Kidney (tissue), 13 donors: ENCODE measurements at regions not wholly inside any gene's neighbourhood (a gene's known extent, or its start where the extent isn't known, plus 50 kb on each side); places are given as distances from the start of the nearest gene placed in this dataset.

ENCODE experiments used
- DNase-seq, 5 donors: peaks; one replicate each; pipeline ENCODE4 v3.0.0-alpha.2; 2013 to 2020
- FAIRE-seq: peaks from 2 replicates; lab custom pipeline; 2012; peaks lifted over from hg19 to GRCh38; lab: Jason Lieb, UNC
- H3K27ac ChIP-seq, 2 donors: one replicate each; pipeline ENCODE4 v1.7.0; 2013; ENCODE audit warnings: low read depth in 2 of 2, low read length in 2 of 2, inconsistent platforms in 1 of 2
- H3K27me3 ChIP-seq: one replicate; pipeline ENCODE4 v1.7.1; 2013; ENCODE audit warnings: low read length, inconsistent platforms; ENCODE audit not compliant: control insufficient read depth, insufficient read depth
- H3K36me3 ChIP-seq, 3 donors: one replicate each; pipeline versions ENCODE4 v1.7.0 to v1.7.1; 2013; ENCODE audit warnings: low read length in 3 of 3, control low read depth in 1 of 3, inconsistent platforms in 1 of 3; ENCODE audit not compliant: insufficient read depth in 3 of 3, control insufficient read depth in 2 of 3
- H3K4me1 ChIP-seq, 3 donors: one replicate each; pipeline versions ENCODE4 v1.7.0 to v1.7.1; 2013; ENCODE audit warnings: low read length in 3 of 3, inconsistent platforms in 1 of 3, low read depth in 1 of 3; ENCODE audit not compliant: control insufficient read depth in 2 of 3, insufficient read depth in 2 of 3
- H3K4me3 ChIP-seq, 3 donors: one replicate each; pipeline versions ENCODE4 v1.7.0 to v1.8.1; 2013; ENCODE audit warnings: low read length in 3 of 3, control low read depth in 1 of 3, inconsistent platforms in 1 of 3
- H3K9ac ChIP-seq, 3 donors: one replicate each; pipeline versions ENCODE4 v1.7.0 to v1.7.1; 2013; ENCODE audit warnings: low read length in 3 of 3, control low read depth in 1 of 3, inconsistent platforms in 1 of 3
- H3K9me3 ChIP-seq, 3 donors: one replicate each; pipeline versions ENCODE4 v1.7.0 to v1.7.1; 2013; ENCODE audit warnings: low read length in 3 of 3, control low read depth in 1 of 3, inconsistent platforms in 1 of 3; ENCODE audit not compliant: control insufficient read depth in 2 of 3, insufficient read depth in 1 of 3
- CTCF ChIP-seq: IDR thresholded peaks from 3 replicates; pipeline ENCODE4 v1.5.1; 2012; ENCODE audit warnings: mild to moderate bottlenecking, moderate library complexity, borderline replicate concordance; ENCODE audit not compliant: insufficient read depth; ENCODE audit errors: extremely low read depth
- intact Hi-C: fragments of 100-400 bp; cut with DNase I; formaldehyde crosslinking; loops from one replicate; pipeline ENCODE4 v1.11.1; 2022
- donor health status: control.
- donor health status: control.
- donor health status: control.
- donor health status: control.
- donor health status: control.
- donor health status: DM: yes; HTN: yes; CAD: no.
- donor health status: Normal renal cell carcinoma (clear cell type).

GRCh38 chr16:86391486-86391885 lies 118.8 kb upstream of the FOXF1 start:
- Histone ChIP-seq H3K4me3 (no peak overlapping the region), H3K27ac (no peak overlapping the region), H3K9ac (no peak overlapping the region), H3K4me1 (peaks cover 0 to 4% (median 0%) of the 10 kb centered on the region in 3 donors), H3K9me3 (peaks cover 0 to 2% (median 0%) of the 10 kb centered on the region in 3 donors), H3K27me3 (no peaks in the 10 kb centered on the region), H3K36me3 (no peaks in the 10 kb centered on the region)
- DNase-seq, result no peak
- no peak for TF ChIP-seq CTCF
- intact Hi-C loops, result no loop called here
- FAIRE-seq, result no peak

- Histone ChIP-seq H3K4me1 (peaks cover 0 to 4% (median 0%) of the 10 kb centered on the region in 3 donors), H3K9me3 (peaks cover 0 to 2% (median 0%) of the 10 kb centered on the region in 3 donors), H3K9ac (no peak overlapping the region), H3K27ac (no peak overlapping the region), H3K36me3 (no peaks in the 10 kb centered on the region), H3K4me3 (no peak overlapping the region), H3K27me3 (no peaks in the 10 kb centered on the region)
- intact Hi-C loops, result no loop called here
- FAIRE-seq, result no peak
- no peak for TF ChIP-seq CTCF
- DNase-seq, result no peak
These were observed 118.3 kb upstream of the FOXF1 start for GRCh38 chr16:86391984-86392383.

- no peak for TF ChIP-seq CTCF
- Histone ChIP-seq H3K27ac (no peak overlapping the region), H3K4me3 (no peak overlapping the region), H3K9me3 (peaks cover 0 to 2% (median 0%) of the 10 kb centered on the region in 3 donors), H3K9ac (no peak overlapping the region), H3K4me1 (peaks cover 0 to 4% (median 0%) of the 10 kb centered on the region in 3 donors), H3K36me3 (no peaks in the 10 kb centered on the region), H3K27me3 (no peaks in the 10 kb centered on the region)
- no peak for FAIRE-seq
- intact Hi-C loops, result no loop called here
- no peak for DNase-seq
These were observed 117.7 kb upstream of the FOXF1 start for GRCh38 chr16:86392436-86393152.
